Endothelial cell of umbilical vein (primary cell): ENCODE measurements at regions not wholly inside any gene's neighbourhood (a gene's known extent, or its start where the extent isn't known, plus 50 kb on each side); places are given as distances from the start of the nearest gene placed in this dataset.

Experiments
- EZH2 ChIP-seq: IDR thresholded peaks from 2 replicates; pipeline ENCODE4 v1.6.1; 2012; ENCODE audit warnings: borderline replicate concordance, low read depth, mild to moderate bottlenecking, moderate library complexity, low read length, inconsistent platforms; ENCODE audit not compliant: severe bottlenecking
- TF ChIP-seq, protein P1 (sequence below), 2 donors: IDR thresholded peaks; 1 replicate in 1 of 2; 2 replicates in 1 of 2; pipeline ENCODE4 v1.5.1; 2011; ENCODE audit warnings: low read length in 2 of 2, mild to moderate bottlenecking in 2 of 2, moderate library complexity in 2 of 2, control low read depth in 1 of 2, inconsistent platforms in 1 of 2, low read depth in 1 of 2; ENCODE audit not compliant: insufficient read depth in 1 of 2; ENCODE audit errors: extremely low read depth in 1 of 2

GRCh38 chr5:1666812-1667588, 132.6 kb downstream of the MRPL36 start:
- TF ChIP-seq, protein P1, sequence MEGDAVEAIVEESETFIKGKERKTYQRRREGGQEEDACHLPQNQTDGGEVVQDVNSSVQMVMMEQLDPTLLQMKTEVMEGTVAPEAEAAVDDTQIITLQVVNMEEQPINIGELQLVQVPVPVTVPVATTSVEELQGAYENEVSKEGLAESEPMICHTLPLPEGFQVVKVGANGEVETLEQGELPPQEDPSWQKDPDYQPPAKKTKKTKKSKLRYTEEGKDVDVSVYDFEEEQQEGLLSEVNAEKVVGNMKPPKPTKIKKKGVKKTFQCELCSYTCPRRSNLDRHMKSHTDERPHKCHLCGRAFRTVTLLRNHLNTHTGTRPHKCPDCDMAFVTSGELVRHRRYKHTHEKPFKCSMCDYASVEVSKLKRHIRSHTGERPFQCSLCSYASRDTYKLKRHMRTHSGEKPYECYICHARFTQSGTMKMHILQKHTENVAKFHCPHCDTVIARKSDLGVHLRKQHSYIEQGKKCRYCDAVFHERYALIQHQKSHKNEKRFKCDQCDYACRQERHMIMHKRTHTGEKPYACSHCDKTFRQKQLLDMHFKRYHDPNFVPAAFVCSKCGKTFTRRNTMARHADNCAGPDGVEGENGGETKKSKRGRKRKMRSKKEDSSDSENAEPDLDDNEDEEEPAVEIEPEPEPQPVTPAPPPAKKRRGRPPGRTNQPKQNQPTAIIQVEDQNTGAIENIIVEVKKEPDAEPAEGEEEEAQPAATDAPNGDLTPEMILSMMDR (IDR thresholded peaks at IDR 0.05; ENCODE audit: extremely low read depth in 1 of 2, insufficient read depth in 1 of 2, low read depth in 1 of 2, low read length in 2 of 2): peak; percentile 11 to 46
- peak; percentile 8 for TF ChIP-seq EZH2
